Activated CD8-positive, alpha-beta T cell treated with anti-CD3 and anti-CD28 coated beads for 36 hours (primary cell): ENCODE measurements at regions not wholly inside any gene's neighbourhood (a gene's known extent, or its start where the extent isn't known, plus 50 kb on each side); places are given as distances from the start of the nearest gene placed in this dataset.
"Not testable (repeated sequence)": the region's sequence is repeated elsewhere in the genome, so short reads cannot be mapped to it uniquely, and the experiment has no call there.

Experiments used
- ATAC-seq: fragments of 200-7000 bp; cut with Tn5 transposase; one replicate; pipeline ENCODE4 v1.10.0; 2021; ENCODE audit warnings: mild to moderate bottlenecking, moderate library complexity
- CTCF ChIA-PET: fragments of 350-600 bp; sonication (Branson Sonifier 250); formaldehyde crosslinking; loops from one replicate; lab custom pipeline; 2021; ENCODE audit warnings: antibody characterized with exemption; lab: Charles Lee
- POLR2A ChIA-PET: fragments of 350-600 bp; sonication (Branson Sonifier 250); formaldehyde crosslinking; loops from one replicate; lab custom pipeline; 2021; ENCODE audit warnings: antibody characterized with exemption; lab: Charles Lee
- DNase-seq: peaks from one replicate; pipeline ENCODE4 v3.0.0-alpha.2; 2020
- H3K27ac Mint-ChIP-seq: one replicate; pipeline ENCODE4 v1.8.0; 2021; ENCODE audit warnings: mild to moderate bottlenecking, mixed read lengths
- H3K27me3 Mint-ChIP-seq: one replicate; pipeline ENCODE4 v1.8.0; 2021; ENCODE audit warnings: mixed read lengths
- H3K36me3 Mint-ChIP-seq: one replicate; pipeline ENCODE4 v1.8.0; 2021; ENCODE audit warnings: low read depth, mixed read lengths
- H3K4me1 Mint-ChIP-seq: one replicate; pipeline ENCODE4 v1.8.0; 2021; ENCODE audit warnings: low read depth, mixed read lengths
- H3K4me3 Mint-ChIP-seq: one replicate; pipeline ENCODE4 v1.8.0; 2021; ENCODE audit warnings: mild to moderate bottlenecking, moderate library complexity, mixed read lengths
- H3K9me3 Mint-ChIP-seq: one replicate; pipeline ENCODE4 v1.8.0; 2021; ENCODE audit warnings: mixed read lengths
- intact Hi-C: fragments of 100-400 bp; cut with micrococcal nuclease; formaldehyde crosslinking; loops from one replicate; pipeline ENCODE4 v1.10.0; 2022
- TF ChIP-seq, protein P1 (sequence below): fragments of 200-600 bp; IDR thresholded peaks from one replicate; pipeline ENCODE4 v1.8.0; 2022; ENCODE audit warnings: antibody characterized with exemption, mild to moderate bottlenecking

DNA sequence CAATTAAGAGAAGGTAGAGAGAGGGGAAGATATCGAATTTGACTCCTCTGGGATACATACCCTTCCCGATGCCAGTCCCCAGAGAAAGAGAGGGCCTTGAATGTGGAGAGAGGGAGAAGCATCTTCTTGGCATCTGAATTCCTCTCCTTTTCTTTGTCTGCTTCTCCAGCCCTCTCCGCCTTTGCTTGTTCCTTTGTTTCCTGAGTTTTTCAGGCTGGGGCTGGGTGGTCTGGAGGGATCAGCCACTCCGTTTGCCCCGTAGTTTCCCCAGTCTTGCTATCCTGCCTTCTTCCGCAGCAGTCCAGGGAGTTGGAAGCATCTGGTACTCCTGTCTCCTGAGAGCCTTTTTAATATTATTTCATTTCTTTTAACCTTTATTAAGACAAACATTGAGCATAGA lies 107.1 kb upstream of the CADM1 start:
- Mint-ChIP-seq H3K36me3 (no peaks in the 10 kb centered on the region), H3K27ac (no peak overlapping the region), H3K9me3 (peaks cover 3% of the 10 kb centered on the region), H3K4me1 (no peaks in the 10 kb centered on the region), H3K4me3 (no peak overlapping the region), H3K27me3 (no peaks in the 10 kb centered on the region)
- ChIA-PET CTCF (no interaction called here), POLR2A (no interaction called here)
- DNase-seq (no peak), ATAC-seq (no peak)
- intact Hi-C loops, result no loop called here
- TF ChIP-seq, protein P1, sequence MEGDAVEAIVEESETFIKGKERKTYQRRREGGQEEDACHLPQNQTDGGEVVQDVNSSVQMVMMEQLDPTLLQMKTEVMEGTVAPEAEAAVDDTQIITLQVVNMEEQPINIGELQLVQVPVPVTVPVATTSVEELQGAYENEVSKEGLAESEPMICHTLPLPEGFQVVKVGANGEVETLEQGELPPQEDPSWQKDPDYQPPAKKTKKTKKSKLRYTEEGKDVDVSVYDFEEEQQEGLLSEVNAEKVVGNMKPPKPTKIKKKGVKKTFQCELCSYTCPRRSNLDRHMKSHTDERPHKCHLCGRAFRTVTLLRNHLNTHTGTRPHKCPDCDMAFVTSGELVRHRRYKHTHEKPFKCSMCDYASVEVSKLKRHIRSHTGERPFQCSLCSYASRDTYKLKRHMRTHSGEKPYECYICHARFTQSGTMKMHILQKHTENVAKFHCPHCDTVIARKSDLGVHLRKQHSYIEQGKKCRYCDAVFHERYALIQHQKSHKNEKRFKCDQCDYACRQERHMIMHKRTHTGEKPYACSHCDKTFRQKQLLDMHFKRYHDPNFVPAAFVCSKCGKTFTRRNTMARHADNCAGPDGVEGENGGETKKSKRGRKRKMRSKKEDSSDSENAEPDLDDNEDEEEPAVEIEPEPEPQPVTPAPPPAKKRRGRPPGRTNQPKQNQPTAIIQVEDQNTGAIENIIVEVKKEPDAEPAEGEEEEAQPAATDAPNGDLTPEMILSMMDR, result no peak

GRCh38 chr11:115610908-115611307 lies 106.7 kb upstream of the CADM1 start:
- no peak overlapping the region for H3K4me3 Mint-ChIP-seq
- DNase-seq, result no peak
- H3K27ac Mint-ChIP-seq, result no peak overlapping the region
- no peaks in the 10 kb centered on the region for H3K36me3 Mint-ChIP-seq
- CTCF ChIA-PET, result no interaction called here
- no peak for ATAC-seq
- TF ChIP-seq, protein P1, result no peak
- peaks cover 3% of the 10 kb centered on the region for H3K9me3 Mint-ChIP-seq
- POLR2A ChIA-PET, result no interaction called here
- H3K4me1 Mint-ChIP-seq, result no peaks in the 10 kb centered on the region
- peaks cover 1% of the 10 kb centered on the region for H3K27me3 Mint-ChIP-seq
- intact Hi-C loops, result no loop called here

DNA sequence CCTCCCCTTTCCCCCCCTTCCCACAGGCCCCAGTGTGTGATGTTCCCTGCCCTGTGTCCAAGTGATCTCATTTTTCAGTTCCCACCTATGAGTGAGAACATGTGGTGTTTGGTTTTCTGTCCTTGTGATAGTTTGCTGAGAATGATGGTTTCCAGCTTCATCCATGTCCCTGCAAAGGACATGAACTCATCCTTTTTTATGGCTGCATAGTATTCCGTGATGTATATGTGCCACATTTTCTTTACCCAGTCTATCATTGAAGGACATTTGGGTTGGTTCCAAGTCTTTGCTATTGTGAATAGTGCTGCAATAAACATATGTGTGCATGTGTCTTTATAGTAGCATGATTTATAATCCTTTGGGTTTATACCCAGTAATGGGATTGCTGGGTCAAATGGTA lies 106.0 kb upstream of the CADM1 start:
- intact Hi-C loops, H3K27ac Mint-ChIP-seq, H3K27me3 Mint-ChIP-seq, H3K4me1 Mint-ChIP-seq, POLR2A ChIA-PET, CTCF ChIA-PET, H3K4me3 Mint-ChIP-seq, DNase-seq, H3K9me3 Mint-ChIP-seq, H3K36me3 Mint-ChIP-seq, ATAC-seq: not testable (repeated sequence)

DNA sequence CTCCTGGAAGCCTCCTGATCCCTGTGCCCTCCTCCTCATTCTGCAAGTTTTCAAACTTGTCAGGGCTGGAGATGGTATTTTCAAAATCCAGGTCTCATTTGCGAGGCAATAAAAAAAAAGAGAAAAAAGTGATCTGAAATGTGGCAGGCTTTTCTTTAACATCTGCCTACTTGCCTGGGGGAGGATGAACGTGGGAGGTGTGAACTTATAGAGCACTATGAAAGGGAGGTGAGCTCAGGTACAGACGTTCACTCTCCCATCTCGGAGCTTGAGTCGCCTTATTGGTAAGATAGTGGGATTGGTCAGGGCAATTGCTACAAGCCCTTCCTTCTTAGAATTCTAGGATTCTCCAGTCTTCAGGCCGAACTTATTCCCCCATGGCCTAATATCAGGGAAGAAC lies 104.8 kb upstream of the CADM1 start:
- Mint-ChIP-seq H3K36me3 (no peaks in the 10 kb centered on the region), H3K27ac (no peak overlapping the region), H3K4me3 (no peak overlapping the region), H3K4me1 (no peaks in the 10 kb centered on the region), H3K27me3 (peaks cover 1% of the 10 kb centered on the region), H3K9me3 (peaks cover 3% of the 10 kb centered on the region)
- intact Hi-C loops, result no loop called here
- ChIA-PET POLR2A (no interaction called here), CTCF (no interaction called here)
- TF ChIP-seq, protein P1, result no peak
- DNase-seq (no peak), ATAC-seq (no peak)

GRCh38 chr11:115607621-115608221 lies 103.5 kb upstream of the CADM1 start:
- intact Hi-C loops, result no loop called here
- ATAC-seq (no peak), DNase-seq (no peak)
- no peak overlapping the region for H3K4me3 Mint-ChIP-seq
- no peaks in the 10 kb centered on the region for H3K36me3 Mint-ChIP-seq
- peaks cover 3% of the 10 kb centered on the region for H3K9me3 Mint-ChIP-seq
- no peak overlapping the region for H3K27ac Mint-ChIP-seq
- CTCF ChIA-PET, result no interaction called here
- POLR2A ChIA-PET, result no interaction called here
- TF ChIP-seq, protein P1, result no peak
- no peaks in the 10 kb centered on the region for H3K4me1 Mint-ChIP-seq
- H3K27me3 Mint-ChIP-seq, result peaks cover 1% of the 10 kb centered on the region
